MG63 (cell line): ENCODE measurements at regions not wholly inside any gene's neighbourhood (a gene's known extent, or its start where the extent isn't known, plus 50 kb on each side); places are given as distances from the start of the nearest gene placed in this dataset.
"Not testable (repeated sequence)": the region's sequence is repeated elsewhere in the genome, so short reads cannot be mapped to it uniquely, and the experiment has no call there.

Experiments used
- DNase-seq: peaks from one replicate; pipeline ENCODE4 v3.0.0-alpha.2; 2020
- H3K27me3 ChIP-seq: fragments of 250-450 bp; sonication (Bioruptor Pico); 2 replicates; pipeline ENCODE4 v1.5.1; 2020; ENCODE audit warnings: mild to moderate bottlenecking, moderate library complexity
- H3K36me3 ChIP-seq: fragments of 250-450 bp; sonication (Bioruptor Pico); 2 replicates; pipeline ENCODE4 v1.5.1; 2020; ENCODE audit warnings: mild to moderate bottlenecking, moderate library complexity
- H3K4me3 ChIP-seq: fragments of 250-450 bp; sonication (Bioruptor Pico); 2 replicates; pipeline ENCODE4 v1.5.1; 2020; ENCODE audit warnings: mild to moderate bottlenecking, moderate library complexity
- H3K9me3 ChIP-seq: fragments of 250-450 bp; sonication (Bioruptor Pico); 2 replicates; pipeline ENCODE4 v1.5.1; 2020; ENCODE audit warnings: mild to moderate bottlenecking, moderate library complexity

- Histone ChIP-seq H3K27me3 (no peaks in the 10 kb centered on the region), H3K36me3 (no peaks in the 10 kb centered on the region), H3K9me3 (no peaks in the 10 kb centered on the region), H3K4me3 (no peak overlapping the region)
- no peak for DNase-seq
Observed at GRCh38 chr17:54099221-54099620, 276.5 kb downstream of the KIF2B start.

GRCh38 chr17:54102246-54102645 lies 279.5 kb downstream of the KIF2B start:
- no peaks in the 10 kb centered on the region for H3K27me3 ChIP-seq
- no peaks in the 10 kb centered on the region for H3K9me3 ChIP-seq
- no peaks in the 10 kb centered on the region for H3K36me3 ChIP-seq
- DNase-seq: no peak
- H3K4me3 ChIP-seq: no peak overlapping the region

- Histone ChIP-seq H3K27me3 (no peaks in the 10 kb centered on the region), H3K4me3 (no peak overlapping the region), H3K9me3 (no peaks in the 10 kb centered on the region), H3K36me3 (no peaks in the 10 kb centered on the region)
- DNase-seq: no peak
Observed at GRCh38 chr17:54111576-54111975, 288.8 kb downstream of the KIF2B start.

- no peak for DNase-seq
- Histone ChIP-seq H3K9me3 (no peaks in the 10 kb centered on the region), H3K36me3 (no peaks in the 10 kb centered on the region), H3K4me3 (no peak overlapping the region), H3K27me3 (no peaks in the 10 kb centered on the region; the same call in 1 of the 2 replicates)
Observed at GRCh38 chr17:54117452-54117851, 294.7 kb downstream of the KIF2B start.

- Histone ChIP-seq H3K9me3 (no peaks in the 10 kb centered on the region), H3K4me3 (no peak overlapping the region), H3K27me3 (no peaks in the 10 kb centered on the region), H3K36me3 (no peaks in the 10 kb centered on the region)
- no peak for DNase-seq
Observed at GRCh38 chr17:54124456-54124855, 301.7 kb downstream of the KIF2B start.

- no peaks in the 10 kb centered on the region for H3K9me3 ChIP-seq
- H3K36me3 ChIP-seq: no peaks in the 10 kb centered on the region
- DNase-seq: no peak
- peaks cover 3% of the 10 kb centered on the region; the same call in 1 of the 2 replicates for H3K27me3 ChIP-seq
- no peak overlapping the region for H3K4me3 ChIP-seq
Observed at GRCh38 chr17:54153423-54153822, 330.7 kb downstream of the KIF2B start.

- no peaks in the 10 kb centered on the region for H3K9me3 ChIP-seq
- no peaks in the 10 kb centered on the region for H3K36me3 ChIP-seq
- no peak overlapping the region for H3K4me3 ChIP-seq
- peaks cover 6% of the 10 kb centered on the region for H3K27me3 ChIP-seq
- no peak for DNase-seq
Observed at GRCh38 chr17:54157542-54157941, 334.8 kb downstream of the KIF2B start.

GRCh38 chr17:54172096-54172984 lies 349.6 kb downstream of the KIF2B start:
- peak; percentile 0 for DNase-seq
- Histone ChIP-seq H3K36me3 (no peaks in the 10 kb centered on the region), H3K27me3 (no peaks in the 10 kb centered on the region), H3K9me3 (no peaks in the 10 kb centered on the region), H3K4me3 (no peak overlapping the region)

GRCh38 chr17:54172985-54173316 lies 350.2 kb downstream of the KIF2B start:
- Histone ChIP-seq H3K4me3 (no peak overlapping the region), H3K27me3 (no peaks in the 10 kb centered on the region), H3K36me3 (no peaks in the 10 kb centered on the region), H3K9me3 (no peaks in the 10 kb centered on the region)
- DNase-seq: no peak

- H3K9me3 ChIP-seq: no peaks in the 10 kb centered on the region
- no peaks in the 10 kb centered on the region for H3K27me3 ChIP-seq
- no peak for DNase-seq
- H3K4me3 ChIP-seq: no peak overlapping the region
- H3K36me3 ChIP-seq: no peaks in the 10 kb centered on the region
Observed at GRCh38 chr17:54177606-54178308, 355.0 kb downstream of the KIF2B start.

GRCh38 chr17:54180950-54181349 lies 358.2 kb downstream of the KIF2B start:
- DNase-seq: no peak
- H3K27me3 ChIP-seq: no peaks in the 10 kb centered on the region
- no peaks in the 10 kb centered on the region for H3K9me3 ChIP-seq
- H3K4me3 ChIP-seq: no peak overlapping the region
- no peaks in the 10 kb centered on the region for H3K36me3 ChIP-seq

GRCh38 chr17:54191261-54191660 lies 368.5 kb downstream of the KIF2B start:
- Histone ChIP-seq H3K27me3 (no peaks in the 10 kb centered on the region), H3K9me3 (no peaks in the 10 kb centered on the region), H3K4me3 (no peak overlapping the region), H3K36me3 (no peaks in the 10 kb centered on the region)
- no peak for DNase-seq

- Histone ChIP-seq H3K27me3 (no peaks in the 10 kb centered on the region), H3K4me3 (no peak overlapping the region), H3K36me3 (no peaks in the 10 kb centered on the region), H3K9me3 (no peaks in the 10 kb centered on the region)
- no peak for DNase-seq
Observed at GRCh38 chr17:54194268-54194667, 371.5 kb downstream of the KIF2B start.

- H3K36me3 ChIP-seq: no peaks in the 10 kb centered on the region
- no peaks in the 10 kb centered on the region for H3K27me3 ChIP-seq
- H3K9me3 ChIP-seq: no peaks in the 10 kb centered on the region
- H3K4me3 ChIP-seq: no peak overlapping the region
- DNase-seq: no peak
Observed at GRCh38 chr17:54196751-54197150, 374.0 kb downstream of the KIF2B start.

- not testable (repeated sequence) for H3K4me3 ChIP-seq, H3K27me3 ChIP-seq, DNase-seq, H3K36me3 ChIP-seq, H3K9me3 ChIP-seq
Observed at GRCh38 chr17:54201380-54201779, 378.7 kb downstream of the KIF2B start.

- no peaks in the 10 kb centered on the region for H3K27me3 ChIP-seq
- no peaks in the 10 kb centered on the region for H3K9me3 ChIP-seq
- no peak for DNase-seq
- H3K4me3 ChIP-seq: no peak overlapping the region
- H3K36me3 ChIP-seq: no peaks in the 10 kb centered on the region
Observed at GRCh38 chr17:54220829-54221228, 398.1 kb downstream of the KIF2B start.

- Histone ChIP-seq H3K27me3 (no peaks in the 10 kb centered on the region), H3K4me3 (no peak overlapping the region)
Observed at GRCh38 chr17:54221499-54221898, 398.8 kb downstream of the KIF2B start.

GRCh38 chr17:54235571-54235970 lies 412.8 kb downstream of the KIF2B start:
- DNase-seq: no peak
- H3K9me3 ChIP-seq: no peaks in the 10 kb centered on the region
- H3K4me3 ChIP-seq: no peak overlapping the region
- H3K36me3 ChIP-seq: no peaks in the 10 kb centered on the region
- no peaks in the 10 kb centered on the region for H3K27me3 ChIP-seq

More at GRCh38 chr17:54221499-54221898, 398.8 kb downstream of the KIF2B start:
- H3K9me3 ChIP-seq: no peaks in the 10 kb centered on the region
- no peak for DNase-seq
- H3K36me3 ChIP-seq: no peaks in the 10 kb centered on the region
